KMS-11 (cell line): ENCODE measurements at regions not wholly inside any gene's neighbourhood (a gene's known extent, or its start where the extent isn't known, plus 50 kb on each side); places are given as distances from the start of the nearest gene placed in this dataset.
"Not testable (repeated sequence)": the region's sequence is repeated elsewhere in the genome, so short reads cannot be mapped to it uniquely, and the experiment has no call there.

Source experiments
- H2AFZ ChIP-seq: fragments of 200-600 bp; sonication (generic); 2 replicates; pipeline ENCODE4 v1.6.1; 2016; ENCODE audit warnings: antibody characterized with exemption, mixed run types, low read depth
- H3K27ac ChIP-seq: fragments of 200-600 bp; sonication (generic); 2 replicates; pipeline ENCODE4 v1.6.1; 2016; ENCODE audit warnings: mild to moderate bottlenecking, mixed run types
- H3K27me3 ChIP-seq: fragments of 200-600 bp; sonication (generic); 2 replicates; pipeline ENCODE4 v1.6.1; 2017; ENCODE audit warnings: mild to moderate bottlenecking, low read depth, mixed run types, moderate library complexity; ENCODE audit not compliant: insufficient read depth
- H3K36me3 ChIP-seq: fragments of 200-600 bp; sonication (generic); 2 replicates; pipeline ENCODE4 v1.6.1; 2017; ENCODE audit warnings: mild to moderate bottlenecking, mixed run types; ENCODE audit not compliant: insufficient read depth
- H3K4me1 ChIP-seq: fragments of 200-600 bp; sonication (generic); 2 replicates; pipeline ENCODE4 v1.6.1; 2016; ENCODE audit warnings: mild to moderate bottlenecking, low read depth, mixed run types; ENCODE audit not compliant: poor library complexity, severe bottlenecking
- H3K4me2 ChIP-seq: fragments of 200-600 bp; sonication (generic); 2 replicates; pipeline ENCODE4 v1.7.0; 2016; ENCODE audit warnings: mild to moderate bottlenecking, mixed run types
- H3K4me3 ChIP-seq: fragments of 200-600 bp; sonication (generic); IDR thresholded peaks from 2 replicates; pipeline ENCODE4 v1.6.1; 2017; ENCODE audit warnings: low read depth, low read length, mixed read lengths; ENCODE audit not compliant: insufficient read depth
- H3K79me2 ChIP-seq: fragments of 200-600 bp; sonication (generic); 2 replicates; pipeline ENCODE4 v1.6.1; 2016; ENCODE audit warnings: low read depth, mixed run types; ENCODE audit not compliant: insufficient read depth
- H3K9ac ChIP-seq: fragments of 200-600 bp; sonication (generic); 2 replicates; pipeline ENCODE4 v1.6.1; 2016; ENCODE audit warnings: mild to moderate bottlenecking, mixed run types
- H4K20me1 ChIP-seq: fragments of 200-600 bp; sonication (generic); 2 replicates; pipeline ENCODE4 v1.6.1; 2016; ENCODE audit warnings: mild to moderate bottlenecking, mixed run types; ENCODE audit not compliant: insufficient read depth
- TF ChIP-seq, protein P1 (sequence below): fragments of 200-600 bp; sonication (generic); conservative IDR thresholded peaks from 2 replicates; pipeline ENCODE4 v1.6.1; 2017; ENCODE audit warnings: low read depth, mild to moderate bottlenecking, antibody characterized with exemption, low read length, moderate library complexity, mixed read lengths

DNA sequence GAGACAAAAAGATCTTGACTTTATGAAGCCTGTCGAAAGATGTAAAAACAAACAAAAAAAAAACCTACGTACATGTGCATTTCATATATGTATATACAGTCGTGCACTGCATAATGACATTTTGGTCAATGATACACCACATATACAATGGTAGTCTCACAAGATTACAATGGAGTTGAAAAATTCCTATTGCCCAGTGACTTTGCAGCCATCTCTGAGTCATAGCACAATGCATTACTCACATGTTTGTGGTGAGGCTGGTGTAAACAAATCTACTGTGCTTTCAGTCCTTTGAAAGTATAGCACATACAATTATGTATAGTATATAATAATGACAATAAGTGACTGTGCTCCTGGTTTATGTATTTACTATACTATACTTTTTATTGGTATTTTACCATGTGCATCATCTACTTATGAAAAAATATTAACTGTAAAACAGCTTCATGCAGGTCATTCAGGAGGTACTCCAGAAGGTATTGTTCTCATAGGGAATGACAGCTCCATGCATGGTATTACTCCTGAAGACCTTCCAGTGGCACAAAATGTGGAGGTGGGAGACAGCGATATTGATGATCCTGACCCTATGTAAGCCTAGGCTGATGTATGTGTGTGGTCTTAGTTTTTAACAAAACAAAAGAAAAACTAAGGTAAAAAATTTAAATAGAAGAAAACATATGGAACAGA lies 73.7 kb upstream of the FST start:
- H3K27ac ChIP-seq = no peak overlapping the region

DNA sequence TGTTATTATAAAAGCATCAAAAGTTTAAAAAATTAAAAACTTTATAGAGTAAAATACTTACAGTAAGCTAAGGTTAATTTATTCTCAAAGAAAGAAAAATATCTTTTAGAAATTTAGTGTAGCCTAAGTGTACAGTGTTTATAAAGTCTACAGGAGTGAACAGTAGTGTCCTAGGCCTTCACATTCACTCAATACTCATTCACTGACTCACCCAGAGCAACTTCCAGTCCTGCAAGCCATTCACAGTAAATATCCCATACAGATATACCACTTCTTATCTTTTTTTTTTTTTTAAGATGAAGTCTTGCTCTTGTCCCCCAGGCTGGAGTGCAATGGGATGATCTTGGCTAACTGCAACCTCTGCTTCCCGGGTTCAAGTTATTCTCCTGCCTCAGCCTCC lies 73.1 kb upstream of the FST start:
- H4K20me1 ChIP-seq = no peaks in the 10 kb centered on the region
- no peak overlapping the region for H3K9ac ChIP-seq
- H2AFZ ChIP-seq = no peak overlapping the region
- no peaks in the 10 kb centered on the region for H3K36me3 ChIP-seq
- no peak overlapping the region for H3K4me2 ChIP-seq
- no peaks in the 10 kb centered on the region for H3K27me3 ChIP-seq
- TF ChIP-seq, protein P1, sequence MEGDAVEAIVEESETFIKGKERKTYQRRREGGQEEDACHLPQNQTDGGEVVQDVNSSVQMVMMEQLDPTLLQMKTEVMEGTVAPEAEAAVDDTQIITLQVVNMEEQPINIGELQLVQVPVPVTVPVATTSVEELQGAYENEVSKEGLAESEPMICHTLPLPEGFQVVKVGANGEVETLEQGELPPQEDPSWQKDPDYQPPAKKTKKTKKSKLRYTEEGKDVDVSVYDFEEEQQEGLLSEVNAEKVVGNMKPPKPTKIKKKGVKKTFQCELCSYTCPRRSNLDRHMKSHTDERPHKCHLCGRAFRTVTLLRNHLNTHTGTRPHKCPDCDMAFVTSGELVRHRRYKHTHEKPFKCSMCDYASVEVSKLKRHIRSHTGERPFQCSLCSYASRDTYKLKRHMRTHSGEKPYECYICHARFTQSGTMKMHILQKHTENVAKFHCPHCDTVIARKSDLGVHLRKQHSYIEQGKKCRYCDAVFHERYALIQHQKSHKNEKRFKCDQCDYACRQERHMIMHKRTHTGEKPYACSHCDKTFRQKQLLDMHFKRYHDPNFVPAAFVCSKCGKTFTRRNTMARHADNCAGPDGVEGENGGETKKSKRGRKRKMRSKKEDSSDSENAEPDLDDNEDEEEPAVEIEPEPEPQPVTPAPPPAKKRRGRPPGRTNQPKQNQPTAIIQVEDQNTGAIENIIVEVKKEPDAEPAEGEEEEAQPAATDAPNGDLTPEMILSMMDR = no peak
- no peaks in the 10 kb centered on the region for H3K79me2 ChIP-seq
- no peak overlapping the region for H3K4me3 ChIP-seq
- no peaks in the 10 kb centered on the region for H3K4me1 ChIP-seq
- no peak overlapping the region for H3K27ac ChIP-seq

More for the DNA sequence above, 73.7 kb upstream of the FST start:
- no peaks in the 10 kb centered on the region for H3K79me2 ChIP-seq
- H3K27me3 ChIP-seq = no peaks in the 10 kb centered on the region
- TF ChIP-seq, protein P1 = no peak
- H3K4me1 ChIP-seq = no peaks in the 10 kb centered on the region
- H4K20me1 ChIP-seq = no peaks in the 10 kb centered on the region
- no peak overlapping the region for H3K4me2 ChIP-seq
- H3K4me3 ChIP-seq = no peak overlapping the region
- H2AFZ ChIP-seq = no peak overlapping the region
- no peaks in the 10 kb centered on the region for H3K36me3 ChIP-seq
- H3K9ac ChIP-seq = no peak overlapping the region

DNA sequence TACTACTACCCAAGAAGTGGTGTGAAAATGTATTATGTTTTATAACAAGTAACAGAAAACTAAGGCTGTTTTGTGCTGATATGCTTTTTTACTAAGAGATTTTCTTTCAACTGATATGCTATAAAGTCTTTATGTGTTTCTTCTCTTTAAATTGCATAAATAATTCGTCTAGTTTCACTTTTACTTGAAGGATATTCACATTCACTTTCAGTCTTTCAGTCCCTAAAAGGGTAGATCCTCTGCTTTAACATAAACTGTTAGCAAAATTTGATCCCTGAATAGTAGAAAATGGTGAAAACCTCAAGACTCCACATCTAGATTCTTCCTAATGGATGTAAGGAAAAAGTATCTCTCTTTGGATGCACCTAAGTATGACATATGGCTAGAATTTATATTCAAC lies 69.0 kb upstream of the FST start:
- Histone ChIP-seq H3K9ac (no peak overlapping the region), H3K4me3 (no peak overlapping the region), H3K4me2 (no peak overlapping the region), H3K36me3 (no peaks in the 10 kb centered on the region), H3K27ac (no peak overlapping the region), H3K27me3 (no peaks in the 10 kb centered on the region), H4K20me1 (no peaks in the 10 kb centered on the region), H3K4me1 (no peaks in the 10 kb centered on the region), H2AFZ (no peak overlapping the region), H3K79me2 (no peaks in the 10 kb centered on the region)
- TF ChIP-seq, protein P1 = no peak

GRCh38 chr5:53412499-53412898 lies 67.9 kb upstream of the FST start:
- H3K4me1 ChIP-seq, H3K4me3 ChIP-seq, H4K20me1 ChIP-seq, H3K9ac ChIP-seq, H3K27me3 ChIP-seq, H2AFZ ChIP-seq, H3K27ac ChIP-seq, H3K36me3 ChIP-seq, H3K4me2 ChIP-seq, H3K79me2 ChIP-seq: not testable (repeated sequence)

GRCh38 chr5:53416144-53416738 lies 64.2 kb upstream of the FST start:
- Histone ChIP-seq H3K27me3 (no peaks in the 10 kb centered on the region), H3K9ac (no peak overlapping the region), H3K4me1 (no peaks in the 10 kb centered on the region), H3K79me2 (no peaks in the 10 kb centered on the region), H2AFZ (no peak overlapping the region), H3K4me3 (no peak overlapping the region), H3K4me2 (no peak overlapping the region), H3K36me3 (no peaks in the 10 kb centered on the region), H3K27ac (no peak overlapping the region), H4K20me1 (no peaks in the 10 kb centered on the region)
- TF ChIP-seq, protein P1 = no peak
